UCSD-AML1 (cell line): ENCODE measurements at regions not wholly inside any gene's neighbourhood (a gene's known extent, or its start where the extent isn't known, plus 50 kb on each side); places are given as distances from the start of the nearest gene placed in this dataset.
"Not testable (repeated sequence)": the region's sequence is repeated elsewhere in the genome, so short reads cannot be mapped to it uniquely, and the experiment has no call there.

ENCODE experiments used
- DNase-seq: peaks from one replicate; lab custom pipeline; 2025; ENCODE audit not compliant: unreplicated experiment; lab: John Stamatoyannopoulos, UW

- no peak for DNase-seq
Observed at GRCh38 chr5:10921160-10921559, 160.1 kb upstream of the DAP start.

- DNase-seq, result no peak
Observed at GRCh38 chr5:10920400-10920799, 159.4 kb upstream of the DAP start.

- DNase-seq, result no peak
Observed at GRCh38 chr5:10914741-10915480, 153.9 kb upstream of the DAP start.

GRCh38 chr5:10913841-10914240, 152.8 kb upstream of the DAP start:
- peak; percentile 22 for DNase-seq

GRCh38 chr5:10913181-10913810, 152.3 kb upstream of the DAP start:
- DNase-seq, result no peak

GRCh38 chr5:10912435-10912834, 151.4 kb upstream of the DAP start:
- no peak for DNase-seq

- no peak for DNase-seq
Observed at GRCh38 chr5:10910261-10910660, 149.2 kb upstream of the DAP start.

GRCh38 chr5:10904862-10905432, 143.9 kb upstream of the DAP start:
- no peak for DNase-seq

- DNase-seq, result no peak
Observed at GRCh38 chr5:10903786-10904560, 142.9 kb upstream of the DAP start.

- DNase-seq, result no peak
Observed at GRCh38 chr5:10902145-10902544, 141.1 kb upstream of the DAP start.

GRCh38 chr5:10898514-10898913, 137.5 kb upstream of the DAP start:
- DNase-seq, result no peak

GRCh38 chr5:10896016-10896415, 135.0 kb upstream of the DAP start:
- DNase-seq, result no peak

- no peak for DNase-seq
Observed at GRCh38 chr5:10894445-10895054, 133.5 kb upstream of the DAP start.

- no peak for DNase-seq
Observed at GRCh38 chr5:10892911-10893215, 131.8 kb upstream of the DAP start.

GRCh38 chr5:10892147-10892910, 131.3 kb upstream of the DAP start:
- no peak for DNase-seq

- no peak for DNase-seq
Observed at GRCh38 chr5:10891193-10891592, 130.2 kb upstream of the DAP start.

GRCh38 chr5:10886497-10886896, 125.5 kb upstream of the DAP start:
- DNase-seq, result no peak

GRCh38 chr5:10885026-10885425, 124.0 kb upstream of the DAP start:
- no peak for DNase-seq

GRCh38 chr5:10883945-10884344, 122.9 kb upstream of the DAP start:
- not testable (repeated sequence) for DNase-seq

GRCh38 chr5:10880934-10881333, 119.9 kb upstream of the DAP start:
- no peak for DNase-seq

GRCh38 chr5:10876996-10877395, 116.0 kb upstream of the DAP start:
- DNase-seq, result not testable (repeated sequence)
